ENCODE measurements at regions not wholly inside any gene's neighbourhood (a gene's known extent, or its start where the extent isn't known, plus 50 kb on each side); places are given as distances from the start of the nearest gene placed in this dataset.

DNA sequence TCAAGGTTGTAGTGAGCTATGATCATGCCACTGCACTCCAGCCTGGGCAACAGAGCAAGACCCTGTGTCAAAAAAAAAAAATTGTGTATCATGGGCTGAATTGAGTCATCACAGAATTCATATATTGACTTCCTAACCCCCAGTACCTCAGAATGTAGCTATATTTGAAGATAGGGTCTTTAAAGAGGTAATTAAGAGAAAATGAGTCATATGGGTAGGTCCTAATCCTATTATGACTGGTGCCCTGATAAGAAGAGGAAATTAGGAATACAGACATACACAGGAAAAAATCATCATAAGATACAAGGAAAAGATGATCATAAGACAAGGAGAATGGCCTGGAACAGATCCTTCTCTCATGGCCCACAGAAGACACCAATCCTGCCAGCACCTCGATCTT, 466.4 kb upstream of the ACVR2A start:
- no peak for ATAC-seq
- TF ChIP-seq, protein P1, sequence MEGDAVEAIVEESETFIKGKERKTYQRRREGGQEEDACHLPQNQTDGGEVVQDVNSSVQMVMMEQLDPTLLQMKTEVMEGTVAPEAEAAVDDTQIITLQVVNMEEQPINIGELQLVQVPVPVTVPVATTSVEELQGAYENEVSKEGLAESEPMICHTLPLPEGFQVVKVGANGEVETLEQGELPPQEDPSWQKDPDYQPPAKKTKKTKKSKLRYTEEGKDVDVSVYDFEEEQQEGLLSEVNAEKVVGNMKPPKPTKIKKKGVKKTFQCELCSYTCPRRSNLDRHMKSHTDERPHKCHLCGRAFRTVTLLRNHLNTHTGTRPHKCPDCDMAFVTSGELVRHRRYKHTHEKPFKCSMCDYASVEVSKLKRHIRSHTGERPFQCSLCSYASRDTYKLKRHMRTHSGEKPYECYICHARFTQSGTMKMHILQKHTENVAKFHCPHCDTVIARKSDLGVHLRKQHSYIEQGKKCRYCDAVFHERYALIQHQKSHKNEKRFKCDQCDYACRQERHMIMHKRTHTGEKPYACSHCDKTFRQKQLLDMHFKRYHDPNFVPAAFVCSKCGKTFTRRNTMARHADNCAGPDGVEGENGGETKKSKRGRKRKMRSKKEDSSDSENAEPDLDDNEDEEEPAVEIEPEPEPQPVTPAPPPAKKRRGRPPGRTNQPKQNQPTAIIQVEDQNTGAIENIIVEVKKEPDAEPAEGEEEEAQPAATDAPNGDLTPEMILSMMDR (IDR thresholded peaks at IDR 0.05): no peak
- Histone ChIP-seq H3K27me3 (no peaks in the 10 kb centered on the region), H3K4me1 (no peaks in the 10 kb centered on the region), H3K36me3 (no peaks in the 10 kb centered on the region), H3K27ac (no peak overlapping the region), H3K4me3 (no peak overlapping the region), H3K9me3 (no peaks in the 10 kb centered on the region)
- intact Hi-C loops (cut with DNase I): no loop called here
- DNase-seq: no peak

- Histone ChIP-seq H3K36me3 (no peaks in the 10 kb centered on the region), H3K4me1 (no peaks in the 10 kb centered on the region), H3K9me3 (no peaks in the 10 kb centered on the region), H3K4me3 (no peak overlapping the region), H3K27ac (no peak overlapping the region), H3K27me3 (no peaks in the 10 kb centered on the region)
- DNase-seq: no peak
- TF ChIP-seq, protein P1 (IDR thresholded peaks at IDR 0.05): no peak
- no peak for ATAC-seq
- intact Hi-C loops (cut with DNase I): no loop called here
Measured at GRCh38 chr2:147375073-147375472, 469.8 kb upstream of the ACVR2A start.

- TF ChIP-seq, protein P1 (IDR thresholded peaks at IDR 0.05): no peak
- ATAC-seq (no peak), DNase-seq (no peak)
- H3K4me3 ChIP-seq: no peak overlapping the region
- no peaks in the 10 kb centered on the region for H3K4me1 ChIP-seq
- H3K36me3 ChIP-seq: no peaks in the 10 kb centered on the region
- H3K9me3 ChIP-seq: peaks cover 0 to 1% of the 10 kb centered on the region in 2 donors
- intact Hi-C loops (cut with DNase I): no loop called here
- H3K27me3 ChIP-seq: no peaks in the 10 kb centered on the region
- H3K27ac ChIP-seq: no peak overlapping the region
Measured at GRCh38 chr2:147374423-147374811, 470.4 kb upstream of the ACVR2A start.

GRCh38 chr2:147373800-147374422, 470.9 kb upstream of the ACVR2A start:
- H3K27ac ChIP-seq: no peak overlapping the region
- peaks cover 0 to 2% of the 10 kb centered on the region in 2 donors for H3K9me3 ChIP-seq
- no peaks in the 10 kb centered on the region for H3K27me3 ChIP-seq
- intact Hi-C loops (cut with DNase I): no loop called here
- DNase-seq (no peak), ATAC-seq (no peak)
- no peaks in the 10 kb centered on the region for H3K36me3 ChIP-seq
- TF ChIP-seq, protein P1 (IDR thresholded peaks at IDR 0.05): no peak
- no peaks in the 10 kb centered on the region for H3K4me1 ChIP-seq
- H3K4me3 ChIP-seq: no peak overlapping the region

DNA sequence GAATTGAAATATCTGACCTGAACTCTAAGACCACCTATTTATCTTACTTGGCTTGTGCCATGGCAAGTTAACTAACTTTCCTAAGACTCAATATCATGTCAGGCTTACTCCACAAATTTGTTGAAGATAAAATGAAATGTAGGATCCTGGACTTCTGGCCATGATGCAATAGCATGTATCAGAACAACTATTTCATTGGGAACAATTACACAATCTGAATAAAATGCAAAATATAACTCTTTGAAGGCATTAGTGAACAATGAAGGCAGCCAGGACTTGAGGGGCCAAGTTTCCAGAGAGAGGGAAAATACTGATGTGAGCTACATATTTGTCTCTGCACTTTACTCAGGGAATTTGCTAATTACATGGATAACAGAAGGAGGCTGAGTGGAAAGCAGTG, 476.5 kb upstream of the ACVR2A start:
- Histone ChIP-seq H3K4me3 (no peak overlapping the region), H3K27me3 (no peaks in the 10 kb centered on the region), H3K4me1 (no peaks in the 10 kb centered on the region), H3K36me3 (no peaks in the 10 kb centered on the region), H3K9me3 (peaks cover 0 to 5% of the 10 kb centered on the region in 2 donors), H3K27ac (no peak overlapping the region)
- no peak for ATAC-seq
- no peak for DNase-seq
- intact Hi-C loops (cut with DNase I): no loop called here
- TF ChIP-seq, protein P1 (IDR thresholded peaks at IDR 0.05): no peak

All from left lung (tissue), 4 donors.